Inferior parietal cortex (tissue), 1 donor: ENCODE measurements at regions not wholly inside any gene's neighbourhood (a gene's known extent, or its start where the extent isn't known, plus 50 kb on each side); places are given as distances from the start of the nearest gene placed in this dataset.

ENCODE experiments used
- DNase-seq: peaks from one replicate; pipeline ENCODE4 v3.0.0-alpha.2; 2016; ENCODE audit errors: extremely low spot score

GRCh38 chr3:117657278-117657677, 947.7 kb downstream of the TUSC7 start:
- DNase-seq, result no peak

- no peak for DNase-seq
Measured at GRCh38 chr3:117660941-117661817, 951.6 kb downstream of the TUSC7 start.

DNA sequence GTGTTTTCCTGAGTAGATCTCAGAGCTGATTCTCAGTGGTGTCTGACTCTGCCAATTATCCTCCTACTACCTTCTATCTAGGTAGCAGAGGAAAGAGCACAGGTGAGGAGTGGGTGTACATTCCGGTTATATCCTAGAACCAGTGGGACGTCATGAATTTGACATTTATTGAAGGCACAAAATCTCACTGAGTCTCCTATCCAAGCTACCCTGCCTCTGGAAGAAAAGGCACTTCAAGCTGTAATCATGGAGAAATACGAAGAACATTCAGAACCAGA, 952.2 kb downstream of the TUSC7 start:
- DNase-seq, result no peak

- DNase-seq, result peak; percentile 22
Measured at GRCh38 chr3:117665296-117665695, 955.7 kb downstream of the TUSC7 start.

DNA sequence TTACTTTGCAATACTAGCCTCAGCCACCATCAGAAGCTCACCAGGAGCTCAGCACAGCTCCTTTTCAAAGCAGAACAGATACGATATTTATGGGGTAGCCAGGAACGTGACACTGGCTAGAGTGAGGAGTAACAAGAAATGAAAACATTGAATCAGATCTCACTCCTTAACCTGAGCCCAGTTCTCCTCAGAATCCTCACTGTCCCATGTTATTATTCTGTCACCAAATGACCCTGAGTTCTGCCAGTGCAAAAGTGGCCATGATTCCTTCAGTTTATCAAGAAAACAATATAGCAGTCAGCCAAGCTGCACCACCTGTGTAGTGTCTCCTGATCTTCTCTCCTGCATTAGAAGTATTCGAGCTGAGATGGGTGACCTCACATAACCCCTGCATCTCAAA, 956.7 kb downstream of the TUSC7 start:
- no peak for DNase-seq

GRCh38 chr3:117666812-117667211, 957.2 kb downstream of the TUSC7 start:
- DNase-seq, result no peak

DNA sequence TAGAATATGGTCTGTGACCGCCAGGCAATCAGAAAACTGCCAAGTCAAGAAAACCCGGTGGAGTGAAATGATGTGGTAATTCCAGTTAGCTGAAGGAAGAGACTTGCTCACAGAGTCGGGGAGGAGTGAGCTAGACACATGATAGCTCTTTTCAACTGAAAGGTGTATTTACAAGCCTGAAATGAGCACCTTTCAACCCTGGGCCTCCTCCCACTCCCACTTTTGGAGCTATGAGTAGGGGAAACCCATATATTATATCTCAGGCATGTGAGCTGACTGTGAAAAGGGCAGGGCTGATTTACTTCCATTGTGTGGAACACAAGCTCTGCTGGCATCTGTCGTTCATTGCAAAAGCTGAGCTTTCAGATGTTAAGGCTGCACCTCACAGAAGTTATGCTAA, 960.2 kb downstream of the TUSC7 start:
- DNase-seq, result no peak

GRCh38 chr3:117671722-117672318, 962.2 kb downstream of the TUSC7 start:
- DNase-seq, result no peak

GRCh38 chr3:117674321-117674720, 964.7 kb downstream of the TUSC7 start:
- no peak for DNase-seq

DNA sequence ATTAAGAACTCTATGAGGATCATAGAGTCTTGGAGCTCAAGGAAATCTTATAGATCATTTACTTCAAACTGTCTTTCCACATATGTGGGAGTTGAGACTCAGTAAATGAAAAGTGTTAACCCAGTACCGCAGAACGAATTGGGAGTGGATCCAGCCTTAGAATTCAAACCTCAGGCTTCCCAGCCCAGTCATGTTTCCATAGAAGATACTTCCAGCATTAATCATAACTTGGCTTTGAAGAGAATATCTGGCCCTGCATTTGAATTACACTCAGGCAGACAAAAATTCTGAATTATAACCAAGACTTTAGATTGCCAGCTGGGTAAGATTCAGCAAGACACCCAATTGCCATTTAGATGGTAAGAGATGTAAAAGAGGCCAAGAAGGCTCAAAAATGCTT, 972.0 kb downstream of the TUSC7 start:
- no peak for DNase-seq

DNA sequence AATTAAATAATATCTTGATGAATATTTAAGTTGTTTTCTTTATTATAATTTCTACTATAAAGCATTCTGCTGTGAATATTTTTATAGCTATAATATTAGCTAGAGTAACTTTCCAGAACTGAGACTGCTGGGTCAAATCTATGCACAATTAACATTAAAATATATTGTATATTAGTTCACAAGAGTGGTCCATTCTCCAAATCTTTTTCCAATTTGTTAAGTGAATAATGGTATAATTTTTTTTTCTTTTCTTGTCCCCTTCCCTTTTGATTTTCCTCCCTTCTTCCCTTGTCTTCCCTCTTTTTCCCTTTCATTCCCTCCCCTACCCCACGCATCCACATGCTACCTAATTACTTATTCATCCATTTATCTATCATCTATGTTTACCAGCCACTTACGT, 977.5 kb downstream of the TUSC7 start:
- DNase-seq, result no peak

GRCh38 chr3:117688583-117688982, 979.0 kb downstream of the TUSC7 start:
- no peak for DNase-seq

DNA sequence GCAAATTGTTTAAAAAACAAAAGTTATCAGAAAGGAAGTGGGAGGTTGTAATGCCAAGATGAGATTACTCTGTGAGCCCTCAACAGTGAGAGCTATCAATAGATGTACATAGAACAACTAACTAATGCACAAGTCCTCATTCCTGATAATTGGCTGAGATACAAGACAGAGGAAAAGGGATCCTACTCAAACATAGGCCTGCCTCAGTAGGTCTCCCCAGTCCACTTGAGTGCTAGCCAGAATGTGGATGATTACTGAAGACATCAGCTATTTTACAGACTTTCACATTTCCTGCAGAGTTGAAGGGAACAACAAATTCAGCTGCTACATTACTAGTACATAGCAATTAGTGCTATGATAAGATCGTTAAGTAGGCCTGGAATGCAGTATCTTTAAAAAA, 981.9 kb downstream of the TUSC7 start:
- no peak for DNase-seq

- DNase-seq, result no peak
Measured at GRCh38 chr3:117692416-117692995, 982.9 kb downstream of the TUSC7 start.

GRCh38 chr3:117695321-117695720, 985.7 kb downstream of the TUSC7 start:
- no peak for DNase-seq

GRCh38 chr3:117695871-117696645, 986.5 kb downstream of the TUSC7 start:
- DNase-seq, result no peak

DNA sequence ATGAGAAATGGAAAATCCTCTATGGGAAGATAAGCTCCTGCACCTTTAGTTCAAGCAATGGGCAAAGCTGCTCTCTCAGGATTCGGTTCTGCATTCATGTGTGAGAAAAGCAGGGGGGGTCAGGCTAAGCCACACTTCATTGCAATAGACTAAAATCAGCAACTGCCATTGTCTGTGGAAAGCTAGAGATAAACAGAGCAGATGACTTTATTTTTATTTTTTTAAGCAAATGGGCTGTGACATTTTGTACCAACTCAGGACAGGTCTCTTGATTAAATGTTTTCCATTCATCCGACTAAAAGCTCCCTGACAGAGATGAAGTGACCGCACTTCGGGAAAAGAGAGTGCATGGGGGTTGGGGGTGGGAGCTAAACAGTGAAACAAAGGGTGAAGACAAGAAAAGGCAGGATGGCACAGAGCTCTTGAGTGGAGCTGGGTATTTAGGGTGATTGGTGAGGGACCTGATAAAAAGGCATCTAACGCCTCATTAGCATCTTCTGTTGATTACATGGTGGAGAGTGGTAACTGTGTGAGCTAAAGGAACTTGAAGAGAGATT, 987.4 kb downstream of the TUSC7 start:
- DNase-seq, result no peak

DNA sequence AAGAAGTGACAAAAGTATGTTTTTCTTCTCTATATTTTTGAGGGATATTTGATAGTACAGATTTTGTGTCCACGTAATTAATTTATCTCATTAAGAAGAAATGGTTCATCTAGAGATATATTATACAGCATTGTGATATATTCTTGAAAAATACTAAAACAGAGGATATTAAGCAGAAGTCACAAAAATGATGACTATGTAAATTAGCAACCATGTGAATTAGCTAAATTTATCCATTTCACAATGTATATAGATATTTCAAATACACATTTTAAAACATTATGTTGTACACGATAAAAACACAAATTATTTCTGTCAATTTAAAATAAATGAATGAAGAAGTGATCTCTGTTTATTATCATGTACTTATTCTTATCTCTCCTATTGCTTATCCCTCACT, 989.5 kb downstream of the TUSC7 start:
- DNase-seq, result no peak

- no peak for DNase-seq
Measured at GRCh38 chr3:117700573-117701360, 991.2 kb downstream of the TUSC7 start.

- DNase-seq, result no peak
Measured at GRCh38 chr3:117705011-117705410, 995.4 kb downstream of the TUSC7 start.

DNA sequence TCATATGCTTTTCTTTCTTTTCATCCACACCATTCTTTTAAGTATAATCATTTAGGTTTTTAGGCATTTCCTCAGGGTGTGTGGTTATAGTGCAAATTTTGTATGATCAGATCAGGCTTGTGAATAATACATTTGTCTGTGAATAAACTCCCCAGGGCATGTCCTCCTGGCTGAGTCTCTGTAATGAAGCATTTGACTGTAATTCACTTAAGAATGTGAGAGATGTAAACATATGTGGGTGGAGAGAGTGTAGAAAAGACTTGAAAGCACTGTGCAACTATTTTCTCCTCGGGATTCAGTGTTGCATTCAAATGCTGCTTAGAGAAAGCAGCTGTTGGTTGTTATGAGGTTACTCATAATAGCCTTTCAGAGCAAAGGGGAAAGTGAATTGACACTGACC, 996.5 kb downstream of the TUSC7 start:
- no peak for DNase-seq
